ENCODE measurements at regions not wholly inside any gene's neighbourhood (a gene's known extent, or its start where the extent isn't known, plus 50 kb on each side); places are given as distances from the start of the nearest gene placed in this dataset. TPM values are rescaled to one million over a fixed set of nuclear protein-coding genes. Genes with fewer than 3 reads are reported as not detected.

DNA sequence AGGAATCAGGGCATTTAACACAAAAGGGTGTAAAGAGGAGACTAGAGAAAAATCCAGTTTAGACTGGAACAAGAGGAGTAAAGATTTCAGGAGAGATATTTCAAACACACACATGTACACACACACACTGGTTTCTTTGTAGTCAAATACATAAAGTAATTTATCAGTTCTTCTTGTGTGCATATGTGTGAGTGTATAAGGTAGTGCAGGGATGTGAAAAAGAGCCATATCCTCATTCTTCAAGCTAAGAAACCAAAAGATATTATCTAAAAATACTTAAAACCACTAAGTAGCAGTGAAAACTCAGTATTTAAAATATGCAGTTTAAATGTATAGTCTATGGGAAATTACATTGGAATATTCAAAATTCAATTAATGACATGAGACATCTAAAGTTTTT, 52.5 kb upstream of the CARD18 start:
- no peak overlapping the region for H3K27ac ChIP-seq (ENCODE audit: low read length)
- H2AFZ ChIP-seq (ENCODE audit: low read length): no peak overlapping the region
- no peak overlapping the region for H3K4me3 ChIP-seq (ENCODE audit: low read length)
- no peaks in the 10 kb centered on the region for H3K9me2 ChIP-seq (replicated peaks; ENCODE audit: insufficient read depth, low read length)
- H4K20me1 ChIP-seq (ENCODE audit: insufficient read depth, low read depth, low read length): no peaks in the 10 kb centered on the region
- H3K9me3 ChIP-seq (ENCODE audit: low read length): no peaks in the 10 kb centered on the region
- H3K79me2 ChIP-seq (ENCODE audit: low read length): no peaks in the 10 kb centered on the region
- H3K36me3 ChIP-seq (ENCODE audit: insufficient read depth, low read length): no peaks in the 10 kb centered on the region
- no peaks in the 10 kb centered on the region for H3K27me3 ChIP-seq (ENCODE audit: low read length)
- no peaks in the 10 kb centered on the region for H3K4me1 ChIP-seq (ENCODE audit: low read length)
- no peak overlapping the region for H3K9ac ChIP-seq (ENCODE audit: low read length)
- DNase-seq: no peak
- H3K4me2 ChIP-seq (ENCODE audit: low read depth, low read length, poor library complexity, severe bottlenecking): no peak overlapping the region

- Histone ChIP-seq H3K79me2 (ENCODE audit: low read length) (no peaks in the 10 kb centered on the region), H4K20me1 (ENCODE audit: insufficient read depth, low read depth, low read length) (no peaks in the 10 kb centered on the region), H3K4me2 (ENCODE audit: low read depth, low read length, poor library complexity, severe bottlenecking) (no peak overlapping the region), H3K27ac (ENCODE audit: low read length) (no peak overlapping the region), H3K9me2 (replicated peaks; ENCODE audit: insufficient read depth, low read length) (no peaks in the 10 kb centered on the region), H3K4me1 (ENCODE audit: low read length) (no peaks in the 10 kb centered on the region), H2AFZ (ENCODE audit: low read length) (no peak overlapping the region), H3K27me3 (ENCODE audit: low read length) (no peaks in the 10 kb centered on the region), H3K4me3 (ENCODE audit: low read length) (no peak overlapping the region), H3K36me3 (ENCODE audit: insufficient read depth, low read length) (no peaks in the 10 kb centered on the region), H3K9me3 (ENCODE audit: low read length) (no peaks in the 10 kb centered on the region), H3K9ac (ENCODE audit: low read length) (no peak overlapping the region)
- DNase-seq: no peak
Measured at GRCh38 chr11:105189581-105189980, 50.0 kb upstream of the CARD18 start.

Small RNAs in the stretch of these regions (small RNA-seq; reads per million reads assigned to genes)
- gene AP003181.1 (not detected), gene RF00017 (not detected)

All from Karpas-422 (cell line).